ENCODE measurements at regions not wholly inside any gene's neighbourhood (a gene's known extent, or its start where the extent isn't known, plus 50 kb on each side); places are given as distances from the start of the nearest gene placed in this dataset.

DNA sequence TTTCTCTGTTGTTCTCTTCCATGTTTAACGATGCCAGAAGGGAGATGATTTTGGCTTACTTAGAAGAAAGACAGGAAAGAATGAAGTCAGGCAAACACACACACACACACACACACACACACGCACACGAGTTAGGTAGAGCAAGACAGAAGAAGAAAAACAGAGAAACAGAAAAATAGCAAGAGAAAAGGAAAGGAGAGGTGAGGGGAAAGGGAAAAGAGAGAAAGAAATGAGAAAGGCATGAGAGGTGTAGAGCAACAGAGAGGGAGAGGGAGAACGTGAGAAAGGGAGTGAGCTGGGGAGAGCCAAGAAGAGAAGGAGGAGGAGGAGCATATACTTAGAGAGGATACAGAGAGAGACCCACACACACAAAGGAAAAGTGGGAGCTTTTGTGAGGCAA lies 385.3 kb downstream of the DOK5 start:
- Histone ChIP-seq H3K27me3 (ENCODE audit: insufficient read depth, insufficient read length) (no peaks in the 10 kb centered on the region), H3K9ac (ENCODE audit: insufficient read length, low read depth) (no peak overlapping the region), H3K4me3 (ENCODE audit: insufficient read length, low read depth) (no peak overlapping the region), H3K4me1 (ENCODE audit: insufficient read depth, insufficient read length) (no peaks in the 10 kb centered on the region), H3K9me3 (ENCODE audit: insufficient read depth, low read length) (no peaks in the 10 kb centered on the region), H3K36me3 (ENCODE audit: insufficient read depth, insufficient read length, low read length) (no peaks in the 10 kb centered on the region)
- DNase-seq (ENCODE audit: low read depth, low spot score): no peak
- TF ChIP-seq ZNF274 (IDR thresholded peaks at IDR 0.05; ENCODE audit: low read depth, low read length): no peak
- no peak for TF ChIP-seq SUZ12 (IDR thresholded peaks at IDR 0.05; ENCODE audit: extremely low read depth, insufficient read depth, insufficient read length)
- no peak for TF ChIP-seq YY1 (IDR thresholded peaks at IDR 0.05; ENCODE audit: insufficient read depth, insufficient read length)

DNA sequence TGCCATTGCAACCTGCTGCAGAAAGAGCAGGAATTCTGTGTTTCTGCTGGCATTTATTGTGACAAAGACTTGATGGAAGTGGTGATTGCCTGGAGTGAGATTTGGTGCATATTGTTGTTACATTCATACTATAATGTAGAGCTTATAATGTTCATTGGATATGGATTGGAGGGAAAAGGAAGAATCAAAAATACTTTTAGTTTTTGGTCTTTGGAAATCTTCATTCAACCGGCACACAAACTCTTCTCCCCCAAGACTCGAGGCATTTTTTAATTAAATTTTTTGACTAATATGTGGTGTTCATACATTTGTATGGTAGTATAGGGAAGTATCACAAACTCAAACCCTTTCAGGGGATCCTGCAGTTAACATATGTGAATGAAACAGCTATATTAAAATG lies 380.8 kb downstream of the DOK5 start:
- Histone ChIP-seq H3K9ac (ENCODE audit: insufficient read length, low read depth) (no peak overlapping the region), H3K9me3 (ENCODE audit: insufficient read depth, low read length) (no peaks in the 10 kb centered on the region), H3K27me3 (ENCODE audit: insufficient read depth, insufficient read length) (no peaks in the 10 kb centered on the region), H3K4me1 (ENCODE audit: insufficient read depth, insufficient read length) (no peaks in the 10 kb centered on the region), H3K4me3 (ENCODE audit: insufficient read length, low read depth) (no peak overlapping the region), H3K36me3 (ENCODE audit: insufficient read depth, insufficient read length, low read length) (no peaks in the 10 kb centered on the region)
- DNase-seq (ENCODE audit: low read depth, low spot score): no peak
- TF ChIP-seq SUZ12 (IDR thresholded peaks at IDR 0.05; ENCODE audit: extremely low read depth, insufficient read depth, insufficient read length): no peak
- TF ChIP-seq ZNF274 (IDR thresholded peaks at IDR 0.05; ENCODE audit: low read depth, low read length): no peak
- TF ChIP-seq YY1 (IDR thresholded peaks at IDR 0.05; ENCODE audit: insufficient read depth, insufficient read length): no peak

DNA sequence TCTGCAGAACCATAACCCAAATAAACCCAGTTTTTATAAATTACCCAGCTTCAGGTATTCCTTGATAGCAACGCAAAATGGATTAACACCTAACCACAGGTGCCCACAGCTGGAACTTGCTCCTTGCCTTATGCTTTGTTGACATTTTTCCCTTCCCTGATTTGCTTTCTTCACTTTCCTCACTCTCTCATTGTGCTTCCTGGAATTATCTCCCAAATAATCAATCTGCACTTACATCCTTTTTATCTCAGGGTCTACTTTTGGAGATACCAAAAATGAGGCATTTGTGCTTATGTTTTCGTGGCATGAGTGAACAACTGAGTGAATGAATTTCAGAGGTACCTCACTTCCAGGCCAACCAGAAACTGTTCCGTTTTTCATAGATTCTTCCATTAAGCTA lies 374.3 kb downstream of the DOK5 start:
- no peak for TF ChIP-seq SUZ12 (IDR thresholded peaks at IDR 0.05; ENCODE audit: extremely low read depth, insufficient read depth, insufficient read length)
- TF ChIP-seq YY1 (IDR thresholded peaks at IDR 0.05; ENCODE audit: insufficient read depth, insufficient read length): no peak
- no peak for TF ChIP-seq ZNF274 (IDR thresholded peaks at IDR 0.05; ENCODE audit: low read depth, low read length)
- no peak overlapping the region for H3K4me3 ChIP-seq (ENCODE audit: insufficient read length, low read depth)

DNA sequence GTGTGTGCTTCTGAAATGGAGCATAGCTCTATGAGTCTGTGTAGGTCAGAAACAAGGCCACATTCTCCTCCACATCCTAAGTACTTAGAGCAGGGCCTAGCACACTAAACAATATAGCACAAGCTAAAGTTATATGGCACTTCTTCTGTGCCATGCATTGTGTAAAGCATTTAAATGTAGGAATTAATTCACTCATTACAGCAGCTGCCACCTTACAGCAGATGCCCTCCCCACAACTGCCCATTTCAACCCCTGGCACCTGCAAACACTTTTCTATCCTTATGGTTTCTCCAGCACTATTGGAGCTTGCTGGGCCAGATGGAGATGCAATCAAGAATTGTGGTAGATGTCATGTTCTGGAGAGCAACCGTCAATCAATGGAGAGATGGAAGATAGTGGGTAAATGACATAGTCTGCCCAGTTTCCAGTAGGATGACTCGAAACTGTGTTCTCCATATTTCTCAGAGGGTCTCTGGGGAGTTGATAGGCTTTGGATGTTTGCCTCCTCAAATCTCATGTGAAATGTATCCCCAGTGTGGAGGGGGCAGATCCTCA lies 373.7 kb downstream of the DOK5 start:
- no peak overlapping the region for H3K9ac ChIP-seq (ENCODE audit: insufficient read length, low read depth)
- H3K36me3 ChIP-seq (ENCODE audit: insufficient read depth, insufficient read length, low read length): no peaks in the 10 kb centered on the region
- DNase-seq (ENCODE audit: low read depth, low spot score): no peak
- no peaks in the 10 kb centered on the region for H3K27me3 ChIP-seq (ENCODE audit: insufficient read depth, insufficient read length)
- no peak overlapping the region for H3K4me3 ChIP-seq (ENCODE audit: insufficient read length, low read depth)
- H3K4me1 ChIP-seq (ENCODE audit: insufficient read depth, insufficient read length): no peaks in the 10 kb centered on the region
- no peaks in the 10 kb centered on the region for H3K9me3 ChIP-seq (ENCODE audit: insufficient read depth, low read length)
- TF ChIP-seq SUZ12 (IDR thresholded peaks at IDR 0.05; ENCODE audit: extremely low read depth, insufficient read depth, insufficient read length): no peak
- TF ChIP-seq YY1 (IDR thresholded peaks at IDR 0.05; ENCODE audit: insufficient read depth, insufficient read length): no peak
- no peak for TF ChIP-seq ZNF274 (IDR thresholded peaks at IDR 0.05; ENCODE audit: low read depth, low read length)

More for the DNA sequence above, 374.3 kb downstream of the DOK5 start:
- Histone ChIP-seq H3K9ac (ENCODE audit: insufficient read length, low read depth) (no peak overlapping the region), H3K27me3 (ENCODE audit: insufficient read depth, insufficient read length) (no peaks in the 10 kb centered on the region), H3K4me1 (ENCODE audit: insufficient read depth, insufficient read length) (no peaks in the 10 kb centered on the region), H3K36me3 (ENCODE audit: insufficient read depth, insufficient read length, low read length) (no peaks in the 10 kb centered on the region), H3K9me3 (ENCODE audit: insufficient read depth, low read length) (no peaks in the 10 kb centered on the region)
- no peak for DNase-seq (ENCODE audit: low read depth, low spot score)

GRCh38 chr20:54848262-54848661 lies 372.9 kb downstream of the DOK5 start:
- TF ChIP-seq ZNF274 (IDR thresholded peaks at IDR 0.05; ENCODE audit: low read depth, low read length) (no peak), YY1 (IDR thresholded peaks at IDR 0.05; ENCODE audit: insufficient read depth, insufficient read length) (no peak), SUZ12 (IDR thresholded peaks at IDR 0.05; ENCODE audit: extremely low read depth, insufficient read depth, insufficient read length) (no peak)
- Histone ChIP-seq H3K4me3 (ENCODE audit: insufficient read length, low read depth) (no peak overlapping the region), H3K9me3 (ENCODE audit: insufficient read depth, low read length) (no peaks in the 10 kb centered on the region), H3K9ac (ENCODE audit: insufficient read length, low read depth) (no peak overlapping the region), H3K36me3 (ENCODE audit: insufficient read depth, insufficient read length, low read length) (no peaks in the 10 kb centered on the region), H3K4me1 (ENCODE audit: insufficient read depth, insufficient read length) (no peaks in the 10 kb centered on the region), H3K27me3 (ENCODE audit: insufficient read depth, insufficient read length) (no peaks in the 10 kb centered on the region)
- DNase-seq (ENCODE audit: low read depth, low spot score): no peak

DNA sequence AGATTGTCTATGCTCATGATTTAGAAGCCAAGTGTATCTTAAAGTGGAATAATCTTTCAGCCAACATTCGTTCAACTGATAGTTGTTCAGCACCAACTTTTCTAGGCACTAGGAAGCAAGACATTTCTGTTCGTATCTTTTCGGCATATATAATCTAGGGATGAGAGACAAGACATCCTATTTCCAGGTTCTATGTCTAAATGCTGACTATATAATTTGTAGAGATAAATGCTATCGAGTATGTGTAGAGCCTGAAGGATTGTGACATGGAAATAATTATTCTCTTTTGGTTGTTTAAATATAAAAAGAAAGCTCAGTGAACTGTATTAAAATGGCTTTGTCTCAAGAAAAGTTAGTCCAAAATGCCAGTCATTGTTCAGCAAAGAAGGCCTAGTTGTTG lies 371.6 kb downstream of the DOK5 start:
- Histone ChIP-seq H3K36me3 (ENCODE audit: insufficient read depth, insufficient read length, low read length) (no peaks in the 10 kb centered on the region), H3K4me1 (ENCODE audit: insufficient read depth, insufficient read length) (no peaks in the 10 kb centered on the region), H3K9me3 (ENCODE audit: insufficient read depth, low read length) (no peaks in the 10 kb centered on the region), H3K9ac (ENCODE audit: insufficient read length, low read depth) (no peak overlapping the region), H3K4me3 (ENCODE audit: insufficient read length, low read depth) (no peak overlapping the region), H3K27me3 (ENCODE audit: insufficient read depth, insufficient read length) (no peaks in the 10 kb centered on the region)
- DNase-seq (ENCODE audit: low read depth, low spot score): no peak
- TF ChIP-seq YY1 (IDR thresholded peaks at IDR 0.05; ENCODE audit: insufficient read depth, insufficient read length) (no peak), ZNF274 (IDR thresholded peaks at IDR 0.05; ENCODE audit: low read depth, low read length) (no peak), SUZ12 (IDR thresholded peaks at IDR 0.05; ENCODE audit: extremely low read depth, insufficient read depth, insufficient read length) (no peak)

DNA sequence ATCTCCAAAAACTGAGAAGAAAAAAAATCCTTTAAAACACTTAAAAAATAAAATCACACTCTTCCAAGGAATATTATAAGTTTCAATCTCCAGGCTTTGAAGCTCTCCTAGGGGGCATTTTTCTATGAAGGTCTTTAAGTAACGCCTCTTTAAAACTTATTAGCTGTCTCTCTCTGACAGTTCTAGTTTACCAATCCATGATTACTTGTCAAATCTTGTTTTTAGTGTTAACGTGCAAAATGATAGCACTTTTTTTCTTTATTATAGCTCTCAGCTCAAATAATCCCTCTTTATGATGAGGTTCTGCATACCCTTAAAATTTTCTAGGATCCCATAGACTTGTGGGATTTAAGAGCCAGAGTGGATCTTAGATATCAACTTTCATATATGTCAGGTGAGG lies 369.0 kb downstream of the DOK5 start:
- no peak overlapping the region for H3K9ac ChIP-seq (ENCODE audit: insufficient read length, low read depth)
- H3K9me3 ChIP-seq (ENCODE audit: insufficient read depth, low read length): no peaks in the 10 kb centered on the region
- H3K36me3 ChIP-seq (ENCODE audit: insufficient read depth, insufficient read length, low read length): no peaks in the 10 kb centered on the region
- H3K4me3 ChIP-seq (ENCODE audit: insufficient read length, low read depth): no peak overlapping the region
- no peak for DNase-seq (ENCODE audit: low read depth, low spot score)
- no peaks in the 10 kb centered on the region for H3K27me3 ChIP-seq (ENCODE audit: insufficient read depth, insufficient read length)
- no peaks in the 10 kb centered on the region for H3K4me1 ChIP-seq (ENCODE audit: insufficient read depth, insufficient read length)
- TF ChIP-seq SUZ12 (IDR thresholded peaks at IDR 0.05; ENCODE audit: extremely low read depth, insufficient read depth, insufficient read length): no peak
